ENCODE measurements at regions not wholly inside any gene's neighbourhood (a gene's known extent, or its start where the extent isn't known, plus 50 kb on each side); places are given as distances from the start of the nearest gene placed in this dataset.

- Histone ChIP-seq H3K79me1 (ENCODE audit: low read length) (no peaks in the 10 kb centered on the region), H2AK5ac (ENCODE audit: low read length) (no peak overlapping the region), H3K4ac (ENCODE audit: low read depth, low read length) (no peak overlapping the region), H3K4me2 (ENCODE audit: low read length) (no peak overlapping the region), H3K18ac (ENCODE audit: low read length) (no peak overlapping the region), H3K4me3 (ENCODE audit: low read depth, low read length) (no peak overlapping the region), H3K4me1 (ENCODE audit: control insufficient read depth in 1 of 2, insufficient read depth in 2 of 2, low read length in 2 of 2) (no peaks in the 10 kb centered on the region), H3K14ac (ENCODE audit: low read length) (no peak overlapping the region), H3K27me3 (ENCODE audit: insufficient read depth, low read length) (no peaks in the 10 kb centered on the region), H3K9ac (ENCODE audit: low read length) (no peak overlapping the region), H2BK12ac (ENCODE audit: low read length) (no peak overlapping the region), H4K8ac (ENCODE audit: low read depth, low read length) (no peak overlapping the region), H3K23ac (ENCODE audit: low read length) (no peak overlapping the region), H3K27ac (ENCODE audit: low read depth, low read length) (no peak overlapping the region), H3K36me3 (ENCODE audit: control insufficient read depth in 1 of 2, insufficient read depth in 2 of 2, low read length in 2 of 2) (no peaks in the 10 kb centered on the region), H2AFZ (ENCODE audit: insufficient read depth, low read length, poor library complexity) (no peak overlapping the region), H3K9me3 (ENCODE audit: insufficient read depth, low read depth, low read length) (no peaks in the 10 kb centered on the region), H2BK120ac (ENCODE audit: insufficient read depth, low read length, poor library complexity) (no peak overlapping the region), H4K12ac (ENCODE audit: low read depth, low read length) (no peak overlapping the region), H3K79me2 (ENCODE audit: control insufficient read depth, insufficient read depth, low read length, poor library complexity) (no peaks in the 10 kb centered on the region), H2BK5ac (ENCODE audit: low read depth, low read length, poor library complexity) (no peak overlapping the region), H4K91ac (ENCODE audit: low read depth, low read length) (no peak overlapping the region)
- DNase-seq = no peak
- WGBS (ENCODE audit: extremely low coverage, insufficient coverage, insufficient read length) = no CpG with 5 or more reads among the region's 8 CpGs
Observed at GRCh38 chr16:79764415-79765110, 164.0 kb upstream of the MAF start.

- peaks cover 0 to 3% of the 10 kb centered on the region in 2 experiments for H3K4me1 ChIP-seq (ENCODE audit: control insufficient read depth in 1 of 2, insufficient read depth in 2 of 2, low read length in 2 of 2)
- H3K36me3 ChIP-seq (ENCODE audit: control insufficient read depth in 1 of 2, insufficient read depth in 2 of 2, low read length in 2 of 2) = no peaks in the 10 kb centered on the region
- peaks cover 1% of the 10 kb centered on the region for H3K79me1 ChIP-seq (ENCODE audit: low read length)
- no peak overlapping the region for H4K8ac ChIP-seq (ENCODE audit: low read depth, low read length)
- no peak overlapping the region for H2BK12ac ChIP-seq (ENCODE audit: low read length)
- no peaks in the 10 kb centered on the region for H3K79me2 ChIP-seq (ENCODE audit: control insufficient read depth, insufficient read depth, low read length, poor library complexity)
- H2AFZ ChIP-seq (ENCODE audit: insufficient read depth, low read length, poor library complexity) = no peak overlapping the region
- H3K4me3 ChIP-seq (ENCODE audit: low read depth, low read length) = no peak overlapping the region
- H3K27me3 ChIP-seq (ENCODE audit: insufficient read depth, low read length) = no peaks in the 10 kb centered on the region
- no peaks in the 10 kb centered on the region for H3K9me3 ChIP-seq (ENCODE audit: insufficient read depth, low read depth, low read length)
- no peak overlapping the region for H3K4ac ChIP-seq (ENCODE audit: low read depth, low read length)
- WGBS (ENCODE audit: extremely low coverage, insufficient coverage, insufficient read length) = no CpG with 5 or more reads among the region's 3 CpGs
- no peak overlapping the region for H3K4me2 ChIP-seq (ENCODE audit: low read length)
- no peak overlapping the region for H2BK120ac ChIP-seq (ENCODE audit: insufficient read depth, low read length, poor library complexity)
- no peak overlapping the region for H2AK5ac ChIP-seq (ENCODE audit: low read length)
- no peak overlapping the region for H3K9ac ChIP-seq (ENCODE audit: low read length)
- no peak overlapping the region for H3K27ac ChIP-seq (ENCODE audit: low read depth, low read length)
- H4K91ac ChIP-seq (ENCODE audit: low read depth, low read length) = no peak overlapping the region
- H3K14ac ChIP-seq (ENCODE audit: low read length) = no peak overlapping the region
- H3K23ac ChIP-seq (ENCODE audit: low read length) = no peak overlapping the region
- no peak overlapping the region for H3K18ac ChIP-seq (ENCODE audit: low read length)
- no peak for DNase-seq
- H2BK5ac ChIP-seq (ENCODE audit: low read depth, low read length, poor library complexity) = no peak overlapping the region
- H4K12ac ChIP-seq (ENCODE audit: low read depth, low read length) = no peak overlapping the region
Observed at GRCh38 chr16:79762217-79762616, 161.7 kb upstream of the MAF start.

- no peak overlapping the region for H2BK120ac ChIP-seq (ENCODE audit: insufficient read depth, low read length, poor library complexity)
- DNase-seq = no peak
- H2BK5ac ChIP-seq (ENCODE audit: low read depth, low read length, poor library complexity) = no peak overlapping the region
- H3K36me3 ChIP-seq (ENCODE audit: control insufficient read depth in 1 of 2, insufficient read depth in 2 of 2, low read length in 2 of 2) = no peaks in the 10 kb centered on the region
- H4K12ac ChIP-seq (ENCODE audit: low read depth, low read length) = no peak overlapping the region
- no peak overlapping the region for H3K14ac ChIP-seq (ENCODE audit: low read length)
- H3K27me3 ChIP-seq (ENCODE audit: insufficient read depth, low read length) = no peaks in the 10 kb centered on the region
- no CpG with 5 or more reads among the region's 15 CpGs for WGBS (ENCODE audit: extremely low coverage, insufficient coverage, insufficient read length)
- no peak overlapping the region for H3K23ac ChIP-seq (ENCODE audit: low read length)
- H3K4me1 ChIP-seq (ENCODE audit: control insufficient read depth in 1 of 2, insufficient read depth in 2 of 2, low read length in 2 of 2) = peaks cover 0 to 3% of the 10 kb centered on the region in 2 experiments
- no peak overlapping the region for H2AFZ ChIP-seq (ENCODE audit: insufficient read depth, low read length, poor library complexity)
- no peak overlapping the region for H4K91ac ChIP-seq (ENCODE audit: low read depth, low read length)
- peaks cover 1% of the 10 kb centered on the region for H3K79me1 ChIP-seq (ENCODE audit: low read length)
- no peaks in the 10 kb centered on the region for H3K9me3 ChIP-seq (ENCODE audit: insufficient read depth, low read depth, low read length)
- no peaks in the 10 kb centered on the region for H3K79me2 ChIP-seq (ENCODE audit: control insufficient read depth, insufficient read depth, low read length, poor library complexity)
- H2BK12ac ChIP-seq (ENCODE audit: low read length) = peak overlapping the region; percentile 27
- no peak overlapping the region for H3K4me2 ChIP-seq (ENCODE audit: low read length)
- H4K8ac ChIP-seq (ENCODE audit: low read depth, low read length) = no peak overlapping the region
- no peak overlapping the region for H3K18ac ChIP-seq (ENCODE audit: low read length)
- no peak overlapping the region for H3K9ac ChIP-seq (ENCODE audit: low read length)
- H3K4me3 ChIP-seq (ENCODE audit: low read depth, low read length) = no peak overlapping the region
- peak overlapping the region; percentile 15 for H2AK5ac ChIP-seq (ENCODE audit: low read length)
- H3K4ac ChIP-seq (ENCODE audit: low read depth, low read length) = no peak overlapping the region
- no peak overlapping the region for H3K27ac ChIP-seq (ENCODE audit: low read depth, low read length)
Observed at GRCh38 chr16:79758615-79759346, 158.2 kb upstream of the MAF start.

DNA sequence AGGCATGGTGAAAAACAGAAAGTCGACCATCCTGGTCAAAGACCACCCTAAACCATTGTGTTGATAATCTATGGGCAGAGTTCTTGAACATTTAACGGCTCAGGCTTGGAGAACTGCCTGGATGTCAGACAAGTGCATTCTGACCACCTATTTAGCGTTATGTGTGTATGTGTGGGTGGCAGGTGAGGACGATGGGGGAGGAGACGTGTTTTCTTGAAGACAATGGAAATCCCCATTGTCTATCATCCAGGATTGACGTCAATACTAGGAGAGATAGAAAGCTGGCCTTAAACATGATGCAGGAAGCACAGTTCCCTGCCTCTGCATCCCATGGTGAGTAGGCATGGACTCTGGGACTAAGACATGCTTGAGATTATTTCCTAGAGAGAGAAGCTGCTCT lies 157.4 kb upstream of the MAF start:
- H3K27me3 ChIP-seq (ENCODE audit: insufficient read depth, low read length) = no peaks in the 10 kb centered on the region
- no CpG with 5 or more reads among the region's 6 CpGs for WGBS (ENCODE audit: extremely low coverage, insufficient coverage, insufficient read length)

More for the DNA sequence above, 157.4 kb upstream of the MAF start:
- Histone ChIP-seq H3K9me3 (ENCODE audit: insufficient read depth, low read depth, low read length) (no peaks in the 10 kb centered on the region), H3K4ac (ENCODE audit: low read depth, low read length) (no peak overlapping the region), H4K8ac (ENCODE audit: low read depth, low read length) (no peak overlapping the region), H3K4me2 (ENCODE audit: low read length) (no peak overlapping the region), H3K23ac (ENCODE audit: low read length) (no peak overlapping the region), H2BK12ac (ENCODE audit: low read length) (no peak overlapping the region), H3K27ac (ENCODE audit: low read depth, low read length) (no peak overlapping the region), H2AFZ (ENCODE audit: insufficient read depth, low read length, poor library complexity) (no peak overlapping the region), H3K9ac (ENCODE audit: low read length) (no peak overlapping the region), H3K79me1 (ENCODE audit: low read length) (peaks cover 1% of the 10 kb centered on the region), H4K12ac (ENCODE audit: low read depth, low read length) (no peak overlapping the region), H3K18ac (ENCODE audit: low read length) (no peak overlapping the region), H3K4me1 (ENCODE audit: control insufficient read depth in 1 of 2, insufficient read depth in 2 of 2, low read length in 2 of 2) (peaks cover 0 to 3% of the 10 kb centered on the region in 2 experiments), H3K79me2 (ENCODE audit: control insufficient read depth, insufficient read depth, low read length, poor library complexity) (no peaks in the 10 kb centered on the region), H2BK5ac (ENCODE audit: low read depth, low read length, poor library complexity) (no peak overlapping the region), H4K91ac (ENCODE audit: low read depth, low read length) (no peak overlapping the region), H2AK5ac (ENCODE audit: low read length) (no peak overlapping the region), H3K36me3 (ENCODE audit: control insufficient read depth in 1 of 2, insufficient read depth in 2 of 2, low read length in 2 of 2) (no peaks in the 10 kb centered on the region), H2BK120ac (ENCODE audit: insufficient read depth, low read length, poor library complexity) (no peak overlapping the region), H3K4me3 (ENCODE audit: low read depth, low read length) (no peak overlapping the region), H3K14ac (ENCODE audit: low read length) (no peak overlapping the region)
- DNase-seq = no peak

All from trophoblast cell (in vitro differentiated cells and primary cell).